Upper lobe of left lung (tissue), 6 donors: ENCODE measurements at regions not wholly inside any gene's neighbourhood (a gene's known extent, or its start where the extent isn't known, plus 50 kb on each side); places are given as distances from the start of the nearest gene placed in this dataset.
"Not testable (repeated sequence)": the region's sequence is repeated elsewhere in the genome, so short reads cannot be mapped to it uniquely, and the experiment has no call there.

ENCODE experiments used
- ATAC-seq, 2 donors: fragments of 200-7000 bp; cut with Tn5 transposase; one replicate each; pipeline ENCODE4 v1.9.1; 2022; ENCODE audit warnings: mild to moderate bottlenecking in 2 of 2, moderate library complexity in 2 of 2; ENCODE audit not compliant: low FRiP score in 2 of 2
- DNase-seq, 2 donors: peaks; one replicate each; pipeline ENCODE4 v3.0.0-alpha.2; 2019 to 2020
- H3K27ac ChIP-seq, 4 donors: fragments of 200-600 bp; sonication (generic); one replicate each; pipeline ENCODE4 v1.5.1; 2016 to 2019
- H3K27me3 ChIP-seq, 4 donors: fragments of 200-600 bp; sonication (generic); one replicate each; pipeline ENCODE4 v1.5.1; 2017 to 2019
- H3K36me3 ChIP-seq, 4 donors: fragments of 200-600 bp; sonication (generic); one replicate each; pipeline ENCODE4 v1.5.1; 2016 to 2019
- H3K4me1 ChIP-seq, 4 donors: fragments of 200-600 bp; sonication (generic); one replicate each; pipeline ENCODE4 v1.5.1; 2018 to 2019
- H3K4me3 ChIP-seq, 4 donors: fragments of 200-600 bp; sonication (generic); one replicate each; pipeline ENCODE4 v1.5.1; 2017 to 2019; ENCODE audit warnings: mild to moderate bottlenecking in 2 of 4, moderate library complexity in 1 of 4
- H3K9me3 ChIP-seq, 4 donors: fragments of 200-600 bp; sonication (generic); one replicate each; pipeline ENCODE4 v1.5.1; 2018 to 2019
- EP300 ChIP-seq, 4 donors: sonication (generic); formaldehyde crosslinking; IDR thresholded peaks; one replicate each; pipeline ENCODE4 v1.5.1; 2017; ENCODE audit warnings: antibody characterized with exemption in 4 of 4, control low read depth in 2 of 4
- POLR2A ChIP-seq, 4 donors: fragments of 450-650 bp; IDR thresholded peaks; one replicate each; pipeline ENCODE4 v1.5.1; 2016 to 2017; ENCODE audit warnings: antibody characterized with exemption in 4 of 4, mild to moderate bottlenecking in 2 of 4
- POLR2AphosphoS5 ChIP-seq, 2 donors: sonication (generic); formaldehyde crosslinking; IDR thresholded peaks; one replicate each; pipeline ENCODE4 v1.5.1; 2017; ENCODE audit warnings: antibody characterized with exemption in 2 of 2
- WGBS, 2 donors: methylation state at CpG; one replicate each; pipeline ENCODE4 v1.1.5; 2017 to 2018; 5-methylcytosine and 5-hydroxymethylcytosine counted together
- TF ChIP-seq, protein P1 (sequence below), 6 experiments: fragments of 450-650 bp in 4 of 6; fragments of 200-600 bp in 2 of 6; sonication (generic) in 2 of 6; IDR thresholded peaks; one replicate each; pipeline ENCODE4 v1.5.1; 2016 to 2019; ENCODE audit warnings: antibody characterized with exemption in 6 of 6
- donor health status: DM: no; HTN: no; CAD: no; lungs with moderate emphysema.
- donor health status: DM: no; HTN: yes; CAD: no; lungs with severe emphysema.

DNA sequence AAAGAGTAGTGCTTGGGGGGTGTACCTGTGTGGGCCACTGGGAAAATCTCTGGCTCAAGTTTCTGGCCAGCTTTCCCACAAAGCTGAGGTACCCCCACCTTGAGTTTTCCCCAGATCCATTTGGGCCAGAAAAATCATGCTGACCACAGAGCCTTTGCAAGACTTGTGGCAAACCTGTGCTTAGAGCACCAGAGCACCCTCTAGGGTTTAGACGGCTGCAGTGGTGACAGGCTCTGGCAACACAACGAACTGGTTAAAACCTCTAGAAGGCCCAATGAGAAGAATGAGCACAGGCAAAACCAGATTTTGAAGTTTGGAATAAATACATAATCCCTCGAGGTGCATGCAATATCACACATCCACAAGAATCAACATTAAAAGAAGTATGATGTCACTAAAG, 290.7 kb upstream of the FOLH1 start:
- no peaks in the 10 kb centered on the region for H3K4me1 ChIP-seq
- no peak for TF ChIP-seq EP300 (IDR thresholded peaks at IDR 0.05)
- no peak for TF ChIP-seq POLR2A (IDR thresholded peaks at IDR 0.05)
- TF ChIP-seq, protein P1, sequence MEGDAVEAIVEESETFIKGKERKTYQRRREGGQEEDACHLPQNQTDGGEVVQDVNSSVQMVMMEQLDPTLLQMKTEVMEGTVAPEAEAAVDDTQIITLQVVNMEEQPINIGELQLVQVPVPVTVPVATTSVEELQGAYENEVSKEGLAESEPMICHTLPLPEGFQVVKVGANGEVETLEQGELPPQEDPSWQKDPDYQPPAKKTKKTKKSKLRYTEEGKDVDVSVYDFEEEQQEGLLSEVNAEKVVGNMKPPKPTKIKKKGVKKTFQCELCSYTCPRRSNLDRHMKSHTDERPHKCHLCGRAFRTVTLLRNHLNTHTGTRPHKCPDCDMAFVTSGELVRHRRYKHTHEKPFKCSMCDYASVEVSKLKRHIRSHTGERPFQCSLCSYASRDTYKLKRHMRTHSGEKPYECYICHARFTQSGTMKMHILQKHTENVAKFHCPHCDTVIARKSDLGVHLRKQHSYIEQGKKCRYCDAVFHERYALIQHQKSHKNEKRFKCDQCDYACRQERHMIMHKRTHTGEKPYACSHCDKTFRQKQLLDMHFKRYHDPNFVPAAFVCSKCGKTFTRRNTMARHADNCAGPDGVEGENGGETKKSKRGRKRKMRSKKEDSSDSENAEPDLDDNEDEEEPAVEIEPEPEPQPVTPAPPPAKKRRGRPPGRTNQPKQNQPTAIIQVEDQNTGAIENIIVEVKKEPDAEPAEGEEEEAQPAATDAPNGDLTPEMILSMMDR (IDR thresholded peaks at IDR 0.05) = no peak
- no peak for TF ChIP-seq POLR2AphosphoS5 (IDR thresholded peaks at IDR 0.05)
- no peak overlapping the region for H3K4me3 ChIP-seq
- H3K27ac ChIP-seq = no peak overlapping the region
- no peaks in the 10 kb centered on the region for H3K9me3 ChIP-seq
- DNase-seq = no peak
- 54 to 70% methylated on average over 3 of the region's 3 CpGs for WGBS, 2 donors
- no peaks in the 10 kb centered on the region for H3K27me3 ChIP-seq
- no peaks in the 10 kb centered on the region for H3K36me3 ChIP-seq
- no peak for ATAC-seq

DNA sequence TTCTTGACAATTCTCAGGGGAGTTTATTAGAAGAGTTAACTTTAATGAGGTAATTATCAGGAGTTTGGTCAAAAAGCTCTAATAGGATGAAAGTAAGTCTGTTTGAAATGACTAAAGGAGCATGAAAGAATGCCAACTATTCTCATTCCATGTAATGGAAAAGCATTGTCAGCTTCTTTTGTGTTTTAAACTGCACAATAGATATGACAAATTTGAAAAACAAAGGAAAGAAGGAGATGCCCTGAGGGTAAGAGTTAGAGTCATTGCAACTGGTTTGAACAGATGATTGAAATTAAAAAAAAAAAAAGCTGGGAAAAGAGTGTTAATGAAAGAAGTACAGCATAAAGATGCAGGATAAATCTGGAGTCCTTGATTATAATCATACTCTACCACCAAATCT, 296.8 kb upstream of the FOLH1 start:
- DNase-seq (no peak), ATAC-seq (no peak)
- no peaks in the 10 kb centered on the region for H3K27me3 ChIP-seq
- H3K27ac ChIP-seq = no peak overlapping the region
- TF ChIP-seq EP300 (IDR thresholded peaks at IDR 0.05) = no peak
- no peak for TF ChIP-seq POLR2AphosphoS5 (IDR thresholded peaks at IDR 0.05)
- TF ChIP-seq, protein P1 (IDR thresholded peaks at IDR 0.05) = no peak
- no peak for TF ChIP-seq POLR2A (IDR thresholded peaks at IDR 0.05)
- no peak overlapping the region for H3K4me3 ChIP-seq
- no peaks in the 10 kb centered on the region for H3K9me3 ChIP-seq
- no peaks in the 10 kb centered on the region for H3K36me3 ChIP-seq
- no peaks in the 10 kb centered on the region for H3K4me1 ChIP-seq

DNA sequence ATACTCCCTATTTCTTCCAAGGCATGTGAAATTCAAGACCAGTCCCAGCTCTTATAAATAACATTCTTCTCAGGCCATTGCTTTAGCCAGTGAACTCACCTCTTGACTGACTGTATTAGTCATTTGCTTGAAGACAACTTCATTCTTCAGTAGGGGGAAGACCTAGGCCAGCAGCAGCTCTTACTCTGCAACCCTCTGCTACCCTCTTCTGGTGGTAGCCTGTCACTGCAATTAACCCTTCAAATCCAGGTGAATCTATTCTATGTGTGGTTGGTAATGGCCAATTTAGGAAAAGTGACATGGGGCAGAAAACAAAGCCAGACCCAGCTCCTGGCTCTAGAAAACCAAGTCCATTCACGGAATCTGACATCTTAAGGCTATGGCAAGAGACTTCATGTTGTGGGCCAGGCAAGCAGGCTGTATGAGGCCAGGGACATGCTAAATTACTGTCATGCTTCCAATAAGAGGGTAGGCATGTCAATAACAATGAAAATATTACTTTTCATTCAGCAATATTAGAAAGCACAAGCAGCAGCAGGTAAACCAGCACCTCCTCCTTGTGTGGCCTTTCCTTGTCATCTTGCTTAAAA, 317.9 kb upstream of the FOLH1 start:
- H3K27ac ChIP-seq, H3K4me3 ChIP-seq, H3K36me3 ChIP-seq, H3K9me3 ChIP-seq, H3K27me3 ChIP-seq, H3K4me1 ChIP-seq: not testable (repeated sequence)
- DNase-seq (peak in 1 of 2 donors; percentile 21), ATAC-seq (peak; percentile 89 to 92)
- TF ChIP-seq, protein P1 (IDR thresholded peaks at IDR 0.05) = peak; percentile 10 to 77 (median 41)
- WGBS, 2 donors = 13 to 17% methylated on average over 1 of the region's 1 CpG

DNA sequence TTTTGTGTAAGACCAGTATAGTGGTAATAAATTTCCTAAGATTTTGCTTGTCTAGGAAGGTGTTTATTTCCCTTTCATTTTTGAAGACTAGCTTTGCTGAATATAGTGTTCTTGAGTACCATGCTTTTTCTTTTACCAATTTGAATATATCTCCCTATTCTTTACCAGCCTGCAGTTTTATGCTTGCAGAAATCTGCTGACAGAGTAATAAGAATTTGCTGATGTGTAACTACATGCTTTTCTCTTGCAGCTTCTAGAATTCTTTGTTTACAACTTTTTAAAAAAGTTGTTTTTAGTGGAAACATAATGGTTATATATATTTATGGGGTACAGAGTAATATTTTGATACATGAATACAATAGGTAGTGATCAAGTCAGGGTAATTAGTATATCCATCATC, 324.8 kb upstream of the FOLH1 start:
- Histone ChIP-seq H3K36me3 (no peaks in the 10 kb centered on the region), H3K27me3 (no peaks in the 10 kb centered on the region), H3K4me3 (no peak overlapping the region), H3K27ac (no peak overlapping the region), H3K9me3 (no peaks in the 10 kb centered on the region), H3K4me1 (no peaks in the 10 kb centered on the region)
- ATAC-seq (no peak), DNase-seq (no peak)
- TF ChIP-seq, protein P1 (IDR thresholded peaks at IDR 0.05) = no peak
- TF ChIP-seq EP300 (IDR thresholded peaks at IDR 0.05) = no peak
- TF ChIP-seq POLR2A (IDR thresholded peaks at IDR 0.05) = no peak
- no peak for TF ChIP-seq POLR2AphosphoS5 (IDR thresholded peaks at IDR 0.05)

DNA sequence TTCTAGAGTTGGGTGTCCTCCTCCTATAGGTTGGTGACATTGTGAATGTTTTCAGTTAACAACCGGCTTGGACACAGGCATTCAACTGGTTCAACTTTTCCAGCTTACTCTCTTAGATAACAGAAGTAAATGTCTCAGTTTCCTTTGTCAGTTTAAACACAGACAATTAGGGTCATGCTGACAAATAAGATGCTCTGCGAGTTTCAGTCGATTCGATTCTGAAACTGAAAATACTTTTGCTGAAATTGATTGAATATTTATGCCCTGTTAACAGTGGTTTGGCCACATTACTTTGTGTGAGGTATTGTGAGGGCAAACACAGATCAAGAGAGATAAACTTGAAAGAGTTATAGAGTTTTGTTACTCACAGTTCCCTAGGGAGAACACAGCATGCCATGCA, 330.5 kb upstream of the FOLH1 start:
- H3K27me3 ChIP-seq, H3K9me3 ChIP-seq, H3K4me3 ChIP-seq, H3K27ac ChIP-seq, H3K36me3 ChIP-seq, ATAC-seq, H3K4me1 ChIP-seq, DNase-seq: not testable (repeated sequence)
- WGBS, 2 donors = 85 to 89% methylated on average over 4 of the region's 4 CpGs

DNA sequence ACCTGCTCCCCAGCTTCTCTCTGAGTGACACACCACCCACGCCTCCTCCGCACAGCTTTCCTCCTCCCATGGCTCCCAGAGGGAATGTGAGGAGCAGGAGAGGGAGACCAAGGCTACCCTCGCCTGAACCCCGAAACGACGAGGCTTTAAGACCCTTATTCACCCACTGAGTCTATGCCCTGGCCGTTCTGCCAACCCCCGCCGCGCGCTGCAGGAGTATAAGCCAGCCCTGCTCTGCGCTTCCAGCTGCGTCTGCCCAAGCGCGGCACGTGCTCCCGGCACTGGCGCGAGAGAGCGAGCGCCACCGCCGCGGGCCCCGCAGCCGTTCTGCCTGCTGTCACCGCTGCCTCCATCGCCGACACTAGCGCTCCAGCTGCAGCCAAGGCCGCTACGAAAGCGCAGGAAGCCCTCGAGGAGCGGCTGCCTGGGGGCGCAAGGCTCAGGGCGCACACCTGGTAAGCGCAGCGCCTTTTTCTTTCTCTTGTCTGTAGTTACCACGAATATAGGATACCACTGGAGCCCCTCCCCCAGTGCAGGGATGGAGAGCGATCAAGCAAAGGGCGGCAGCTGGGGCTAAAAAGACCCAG, 350.0 kb upstream of the FOLH1 start:
- not testable (repeated sequence) for H3K36me3 ChIP-seq, H3K27me3 ChIP-seq, H3K4me1 ChIP-seq, H3K4me3 ChIP-seq, ATAC-seq, H3K27ac ChIP-seq, H3K9me3 ChIP-seq
- DNase-seq = peak in 1 of 2 donors; percentile 58
- WGBS, 2 donors = 6 to 11% methylated on average over 8 to 27 of the region's 42 CpGs

DNA sequence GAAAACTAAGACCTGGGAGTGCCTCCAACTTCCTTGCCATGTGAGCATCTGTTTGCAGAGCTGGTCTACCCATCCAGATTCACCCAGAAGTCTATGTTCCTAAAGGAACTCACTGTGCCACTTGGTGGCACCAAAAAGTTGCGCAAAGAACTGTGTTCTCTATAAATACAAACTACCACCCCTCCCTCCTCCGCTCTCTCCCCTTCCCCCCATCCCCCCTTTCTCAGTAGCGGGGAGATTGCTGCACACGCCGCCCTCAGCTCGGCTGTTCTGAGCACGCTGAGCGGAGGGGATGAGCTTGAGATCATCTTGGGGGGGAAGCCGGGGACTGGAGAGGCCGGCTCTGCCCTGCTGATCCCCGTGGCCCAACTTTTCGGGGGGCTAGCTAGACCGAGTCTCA, 352.2 kb upstream of the FOLH1 start:
- H3K36me3 ChIP-seq, H3K4me3 ChIP-seq, H3K9me3 ChIP-seq, H3K27me3 ChIP-seq, H3K4me1 ChIP-seq, H3K27ac ChIP-seq: not testable (repeated sequence)
- WGBS, 2 donors = 9% methylated on average over 8 to 13 of the region's 13 CpGs
- ATAC-seq (peak in 1 of 2 donors; percentile 40), DNase-seq (peak in 1 of 2 donors; percentile 25)

DNA sequence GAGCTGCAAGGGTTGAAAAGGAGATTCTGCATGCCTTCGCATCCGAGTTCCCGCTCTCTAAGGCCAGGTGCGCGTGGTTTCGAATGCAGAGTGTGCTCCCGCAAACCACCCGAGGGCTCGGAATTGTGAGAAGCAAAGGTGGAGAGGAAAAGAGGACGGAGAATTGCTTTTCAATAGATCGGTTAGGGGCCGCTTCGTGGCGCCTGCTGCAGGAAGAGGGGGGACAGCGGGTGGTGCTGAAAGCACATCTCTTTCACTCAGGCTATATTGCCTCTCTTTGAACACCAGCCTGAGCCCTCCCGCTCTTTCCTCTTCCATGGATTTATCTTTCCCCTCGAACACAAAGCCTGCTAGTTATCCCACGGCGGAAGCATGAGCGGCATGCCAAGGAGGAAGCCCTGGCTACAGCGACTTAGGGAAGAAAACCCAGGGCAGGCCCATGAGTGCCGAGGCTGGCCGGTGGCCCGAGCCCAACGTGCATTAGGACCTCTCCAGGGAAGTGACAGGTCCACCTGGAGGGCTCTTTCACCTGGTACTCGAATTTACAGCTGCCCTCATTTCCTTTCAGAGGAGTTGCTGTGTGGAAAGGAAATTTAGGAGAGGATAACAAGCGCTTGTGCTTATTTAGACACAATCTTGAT, 353.0 kb upstream of the FOLH1 start:
- DNase-seq (peak in 1 of 2 donors; percentile 48), ATAC-seq (peak; percentile 17 to 30)
- H3K4me1 ChIP-seq, H3K9me3 ChIP-seq, H3K27ac ChIP-seq, H3K4me3 ChIP-seq, H3K27me3 ChIP-seq, H3K36me3 ChIP-seq: not testable (repeated sequence)
- 13 to 15% methylated on average over 18 to 26 of the region's 27 CpGs for WGBS, 2 donors
